ENCODE measurements at regions not wholly inside any gene's neighbourhood (a gene's known extent, or its start where the extent isn't known, plus 50 kb on each side); places are given as distances from the start of the nearest gene placed in this dataset.

GRCh38 chr4:151955721-151956380 is 195.0 kb upstream of the GATB start:
- ChIA-PET RAD21 (ENCODE audit: low non-redundant PET in 1 of 2, low total read pairs in 2 of 2, uncharacterized antibody in 2 of 2, unreplicated experiment in 2 of 2) (no interaction called here), POLR2A (no interaction called here), CTCF (no interaction called here)
- Histone ChIP-seq H3K27me3 (ENCODE audit: insufficient read depth, low read length) (no peaks in the 10 kb centered on the region), H3K9me3 (ENCODE audit: control insufficient read depth in 1 of 2, insufficient read depth in 1 of 2, low read depth in 1 of 2, low read length in 2 of 2) (no peaks in the 10 kb centered on the region), H3K36me3 (ENCODE audit: control insufficient read depth in 1 of 2, insufficient read depth in 2 of 2, low read length in 2 of 2) (no peaks in the 10 kb centered on the region), H4K20me1 (ENCODE audit: insufficient read depth) (no peaks in the 10 kb centered on the region), H3K4me3 (replicated peaks in 1 of 2; ENCODE audit: low read depth in 1 of 2, low read length in 2 of 2) (no peak overlapping the region), H3K4me2 (ENCODE audit: low read length) (no peak overlapping the region), H3K9me2 (ENCODE audit: insufficient read depth) (no peaks in the 10 kb centered on the region), H3K9ac (ENCODE audit: low read length) (no peak overlapping the region), H2AFZ (ENCODE audit: low read depth, low read length, poor library complexity, severe bottlenecking) (no peak overlapping the region), H3K4me1 (ENCODE audit: control insufficient read depth in 1 of 2, insufficient read depth in 2 of 2, low read length in 2 of 2) (no peaks in the 10 kb centered on the region), H3K27ac (ENCODE audit: low read depth, low read length) (no peak overlapping the region), H3K79me2 (ENCODE audit: insufficient read depth, low read length) (no peaks in the 10 kb centered on the region)
- ATAC-seq (no peak), DNase-seq (ENCODE audit: low read depth, low spot score) (no peak)
- BruUV-seq (replicated peaks), result no TSS peak
- intact Hi-C loops (cut with micrococcal nuclease), result no loop called here
- TF ChIP-seq ATF3 (IDR thresholded peaks at IDR 0.05) (no peak), FOSL1 (IDR thresholded peaks at IDR 0.05; ENCODE audit: low read depth) (no peak), TCF7L2 (IDR thresholded peaks at IDR 0.05; ENCODE audit: borderline replicate concordance, extremely low read depth, insufficient read depth, insufficient read length) (no peak), CEBPB (IDR thresholded peaks at IDR 0.05; ENCODE audit: low read depth) (no peak), EZH2phosphoT487 (IDR thresholded peaks at IDR 0.05; ENCODE audit: borderline replicate concordance) (no peak), SRF (IDR thresholded peaks at IDR 0.05; ENCODE audit: low read depth) (no peak), EGR1 (IDR thresholded peaks at IDR 0.05; ENCODE audit: low read depth) (no peak), REST (IDR thresholded peaks at IDR 0.05; ENCODE audit: low read depth) (no peak), RAD21 (IDR thresholded peaks at IDR 0.05; ENCODE audit: low read depth) (no peak), CBX3 (IDR thresholded peaks at IDR 0.05; ENCODE audit: low read depth) (no peak), ZNF274 (IDR thresholded peaks at IDR 0.05; ENCODE audit: low read depth, low read length) (no peak), JUND (IDR thresholded peaks at IDR 0.05) (no peak), SIN3A (IDR thresholded peaks at IDR 0.05; ENCODE audit: low read depth) (no peak), EZH2 (IDR thresholded peaks at IDR 0.05) (no peak), YY1 (IDR thresholded peaks at IDR 0.05; ENCODE audit: extremely low read depth, insufficient replicate concordance, low read depth, low read length) (no peak), ZBTB33 (IDR thresholded peaks at IDR 0.05; ENCODE audit: extremely low read depth, insufficient replicate concordance, low read length) (no peak)
